H1 (cell line): ENCODE measurements at regions not wholly inside any gene's neighbourhood (a gene's known extent, or its start where the extent isn't known, plus 50 kb on each side); places are given as distances from the start of the nearest gene placed in this dataset.

ENCODE experiments used
- BRCA1 ChIP-seq: IDR thresholded peaks from 2 replicates; pipeline ENCODE4 v1.6.1; 2012; ENCODE audit warnings: low read depth, low read length, improper control_type of control experiment
- CEBPB ChIP-seq: IDR thresholded peaks from 2 replicates; pipeline ENCODE4 v1.6.1; 2012; ENCODE audit warnings: low read depth, low read length
- CTBP2 ChIP-seq: IDR thresholded peaks from 2 replicates; pipeline ENCODE4 v1.7.0; 2011; ENCODE audit warnings: borderline replicate concordance, mild to moderate bottlenecking, moderate library complexity, mixed read lengths, low read length; ENCODE audit not compliant: insufficient read depth, insufficient read length
- ZNF274 ChIP-seq: IDR thresholded peaks from 2 replicates; pipeline ENCODE4 v1.7.0; 2012; ENCODE audit warnings: low read length, borderline replicate concordance; ENCODE audit errors: extremely low read depth

DNA sequence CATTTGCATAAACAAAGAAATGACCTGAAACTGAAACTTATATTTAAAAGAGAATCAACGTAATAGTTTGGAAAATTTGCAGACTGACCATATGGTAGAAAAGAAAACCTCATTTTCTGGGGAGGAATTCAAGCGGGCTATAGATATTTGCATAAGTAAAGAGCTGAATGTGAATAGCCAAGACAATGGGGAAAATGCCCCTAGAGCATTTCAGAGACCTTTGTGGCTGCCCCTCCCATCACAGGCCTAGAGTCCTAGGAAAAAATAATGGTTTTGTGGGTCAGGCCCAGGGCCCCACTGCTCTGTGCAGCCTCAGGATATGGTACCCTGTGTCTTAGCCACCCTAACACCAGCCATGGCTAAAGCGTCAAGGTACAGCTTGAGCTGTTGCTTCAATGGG lies 480.6 kb upstream of the MBL2 start (continued):
- TF ChIP-seq ZNF274 (no peak), BRCA1 (no peak), CEBPB (no peak), CTBP2 (no peak)
